SKM-1 treated with dmso at 0.1 percent for 144 hours (cell line): ENCODE measurements at regions not wholly inside any gene's neighbourhood (a gene's known extent, or its start where the extent isn't known, plus 50 kb on each side); places are given as distances from the start of the nearest gene placed in this dataset.
"Not testable (repeated sequence)": the region's sequence is repeated elsewhere in the genome, so short reads cannot be mapped to it uniquely, and the experiment has no call there.

Source experiments
- DNase-seq: peaks from one replicate; lab custom pipeline; 2025; ENCODE audit not compliant: unreplicated experiment; lab: John Stamatoyannopoulos, UW

GRCh38 chr10:64283621-64284020 is 762.4 kb downstream of the REEP3 start:
- no peak for DNase-seq

- DNase-seq, result no peak
Observed at GRCh38 chr10:64286533-64286932, 765.3 kb downstream of the REEP3 start.

GRCh38 chr10:64288404-64288803 is 767.2 kb downstream of the REEP3 start:
- no peak for DNase-seq

- no peak for DNase-seq
Observed at GRCh38 chr10:64303566-64303965, 782.4 kb downstream of the REEP3 start.

GRCh38 chr10:64306729-64307327 is 785.6 kb downstream of the REEP3 start:
- no peak for DNase-seq

GRCh38 chr10:64312876-64313275 is 791.7 kb downstream of the REEP3 start:
- DNase-seq, result no peak

DNA sequence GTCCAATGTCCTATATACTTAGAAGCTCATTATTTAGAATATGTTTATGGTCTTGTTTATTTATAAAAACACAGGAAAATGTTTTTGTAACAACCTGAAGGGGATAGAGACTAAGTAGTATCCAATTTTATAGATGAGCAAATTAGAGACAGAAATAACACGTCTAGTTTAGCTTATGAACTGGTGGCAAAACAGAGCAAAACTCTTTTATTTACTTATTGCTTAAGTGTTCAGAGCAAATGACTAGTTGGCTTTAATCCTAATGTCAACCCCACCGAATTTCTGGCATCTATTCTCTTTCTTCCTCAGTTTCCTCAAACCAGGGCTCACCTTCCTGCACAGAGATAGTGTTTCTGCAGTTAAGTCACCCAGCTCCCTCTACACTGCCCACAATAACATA is 792.8 kb downstream of the REEP3 start:
- no peak for DNase-seq

GRCh38 chr10:64316416-64316815 is 795.2 kb downstream of the REEP3 start:
- no peak for DNase-seq

GRCh38 chr10:64316833-64317232 is 795.6 kb downstream of the REEP3 start:
- no peak for DNase-seq

DNA sequence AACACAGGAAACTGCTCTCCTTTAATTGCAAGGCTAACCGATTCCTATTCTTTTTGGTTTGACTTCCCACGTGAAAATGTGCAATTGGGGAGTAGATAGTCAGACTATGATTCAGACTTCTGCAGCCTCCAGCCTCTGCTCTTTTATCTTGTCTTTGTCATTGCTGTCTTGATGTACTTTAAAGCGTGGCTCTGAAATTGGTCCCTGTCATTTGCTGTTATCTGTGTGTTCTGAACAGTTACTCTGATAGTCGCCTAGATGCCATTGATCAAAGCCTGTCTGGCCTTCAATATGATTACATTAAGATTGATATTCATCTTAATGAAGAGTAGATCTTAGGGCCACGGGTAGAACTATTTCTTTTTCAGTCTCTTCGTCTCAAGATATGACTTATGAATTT is 799.2 kb downstream of the REEP3 start:
- no peak for DNase-seq

GRCh38 chr10:64329510-64329909 is 808.3 kb downstream of the REEP3 start:
- DNase-seq, result no peak

- DNase-seq, result no peak
Observed at GRCh38 chr10:64332551-64332950, 811.4 kb downstream of the REEP3 start.

- no peak for DNase-seq
Observed at GRCh38 chr10:64334084-64334483, 812.9 kb downstream of the REEP3 start.

- no peak for DNase-seq
Observed at GRCh38 chr10:64344211-64344610, 823.0 kb downstream of the REEP3 start.

DNA sequence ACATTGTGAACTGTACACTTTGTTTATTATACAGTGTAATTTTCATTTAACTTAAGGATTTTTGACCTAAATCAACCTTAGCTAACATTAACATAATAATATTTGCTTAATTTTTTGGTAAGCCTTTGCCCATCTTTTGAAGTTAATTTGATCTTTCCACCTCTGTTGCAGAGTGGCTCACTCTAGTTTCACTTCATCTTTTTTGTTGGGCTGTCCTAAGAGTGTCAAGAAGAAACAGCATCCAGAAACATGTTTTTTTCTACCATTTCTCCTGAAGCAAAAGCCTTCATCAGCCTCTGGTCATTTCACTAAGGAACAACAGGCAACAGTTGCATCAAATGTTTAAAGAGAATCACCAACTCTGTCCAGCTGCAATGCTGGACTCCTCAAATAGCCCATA is 824.7 kb downstream of the REEP3 start:
- no peak for DNase-seq

GRCh38 chr10:64346389-64346788 is 825.2 kb downstream of the REEP3 start:
- DNase-seq, result no peak

GRCh38 chr10:64350665-64351064 is 829.5 kb downstream of the REEP3 start:
- no peak for DNase-seq

DNA sequence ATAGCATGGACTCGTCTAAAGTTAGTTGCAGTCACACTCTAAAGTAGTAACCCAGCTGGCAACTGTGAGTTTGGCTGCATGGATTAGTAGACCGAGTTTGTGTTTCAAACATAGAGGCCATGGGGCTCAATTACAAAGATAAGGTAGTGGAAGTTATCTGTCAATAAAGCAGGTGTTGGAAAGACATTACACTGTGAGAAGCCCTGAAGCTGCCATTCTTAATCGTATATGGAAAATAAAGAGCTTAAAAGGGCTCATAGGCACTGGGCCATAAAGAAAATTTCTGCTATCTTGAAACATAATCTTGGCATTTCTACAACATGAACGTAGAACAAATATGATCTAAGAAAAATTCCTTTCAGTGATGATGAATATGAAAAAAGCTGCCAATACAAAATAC is 837.7 kb downstream of the REEP3 start:
- DNase-seq, result no peak

DNA sequence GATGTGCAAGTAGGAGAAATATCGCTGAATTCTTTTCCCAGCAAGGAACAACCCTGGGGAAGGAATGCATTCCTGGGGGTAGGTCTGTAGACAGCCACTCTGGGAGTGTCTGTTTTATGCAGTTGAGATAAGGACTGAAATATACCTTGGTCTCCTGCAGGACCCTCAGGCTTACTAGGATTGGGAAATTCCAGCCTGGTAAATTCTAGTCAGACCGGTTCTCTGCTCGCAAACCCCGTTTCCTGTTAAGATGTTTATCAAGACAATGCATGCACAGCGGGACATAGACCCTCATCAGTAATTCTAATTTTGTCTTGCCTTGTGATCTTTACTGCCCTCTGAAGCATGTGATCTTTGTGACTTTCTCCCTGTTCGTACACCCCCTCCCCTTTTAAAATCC is 839.0 kb downstream of the REEP3 start:
- DNase-seq, result not testable (repeated sequence)

DNA sequence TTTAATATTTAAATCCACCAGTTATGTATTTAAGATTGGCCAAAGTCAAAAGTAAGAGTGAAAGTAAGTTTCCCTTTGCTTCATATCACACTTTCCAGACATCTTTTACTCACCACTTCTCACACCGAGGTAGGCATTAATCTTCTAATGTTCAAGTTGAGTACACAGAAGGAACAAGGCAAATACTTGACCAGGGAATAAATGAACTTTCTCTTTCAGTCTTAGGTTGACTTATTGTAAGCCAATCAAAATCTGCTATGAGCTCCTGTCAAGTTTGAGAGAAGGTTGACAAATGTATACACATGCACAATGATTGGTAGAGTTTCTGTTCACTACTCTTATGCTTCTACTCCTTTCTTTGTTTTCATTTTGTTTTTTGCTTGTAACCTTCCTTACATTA is 842.5 kb downstream of the REEP3 start:
- DNase-seq, result no peak

GRCh38 chr10:64365663-64366062 is 844.5 kb downstream of the REEP3 start:
- DNase-seq, result no peak

DNA sequence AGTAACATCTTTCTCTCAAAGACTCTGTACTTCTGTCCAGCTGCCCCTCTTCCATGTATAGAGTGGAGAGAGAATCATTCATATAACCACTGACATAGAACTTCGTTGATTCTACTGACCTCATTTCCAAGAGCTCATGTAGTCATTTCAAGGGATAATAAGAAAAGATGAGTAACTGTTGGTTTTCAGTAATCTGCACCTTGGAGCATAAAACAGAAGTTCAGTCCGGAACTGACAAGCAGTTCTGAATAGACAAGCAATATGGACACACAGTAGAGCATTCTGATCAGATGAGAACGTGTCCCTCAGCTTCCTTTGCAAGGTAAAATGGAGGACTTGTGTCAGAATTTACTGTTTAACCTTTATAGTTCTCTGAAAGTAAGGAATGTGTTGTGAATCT is 847.1 kb downstream of the REEP3 start:
- DNase-seq, result no peak

DNA sequence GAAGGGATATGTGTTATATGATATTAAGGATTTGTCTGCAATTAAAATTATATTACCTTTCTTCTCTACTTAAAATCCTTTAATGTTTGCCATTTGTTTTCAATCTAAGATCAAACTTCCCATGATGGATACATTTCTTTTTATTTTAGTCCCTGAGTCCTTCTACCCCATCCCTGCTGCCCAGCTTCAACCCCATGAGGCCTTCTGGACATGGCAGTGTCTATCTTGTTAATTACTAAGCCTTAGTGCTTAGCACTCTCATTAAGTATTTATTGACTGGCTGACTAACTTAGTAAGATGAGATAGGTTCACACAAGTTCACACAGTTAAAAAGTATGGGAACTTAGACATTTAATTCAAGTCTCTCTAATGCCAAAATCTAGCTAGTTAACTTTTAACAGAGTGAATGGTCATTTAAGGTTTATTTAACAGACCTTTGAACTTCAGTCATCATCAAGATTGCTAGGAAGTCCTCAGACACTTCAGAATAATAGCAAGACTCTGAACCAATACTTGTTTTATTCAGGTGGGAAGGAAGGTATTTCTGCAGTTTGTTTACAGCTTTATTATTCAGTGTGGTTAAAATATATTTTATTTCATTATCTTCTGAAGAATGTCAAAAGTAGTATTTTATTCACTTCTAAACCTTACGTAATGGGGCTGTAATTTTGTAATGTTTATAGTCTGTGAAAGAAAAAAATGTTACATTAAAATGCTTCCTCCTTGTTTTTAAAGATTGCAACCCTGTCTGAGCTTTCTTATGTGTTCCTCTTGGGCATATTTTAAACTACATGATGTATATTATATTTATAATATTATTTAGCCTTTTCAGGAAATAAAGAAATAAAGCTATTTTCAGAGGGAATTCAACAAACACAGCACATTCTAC is 848.9 kb downstream of the REEP3 start:
- no peak for DNase-seq
